Stimulated activated CD8-positive, alpha-beta memory T cell treated with anti-CD3 and anti-CD28 coated beads, Interleukin-2, amount 100 ng/mL, for 48 hours (primary cell): ENCODE measurements at regions not wholly inside any gene's neighbourhood (a gene's known extent, or its start where the extent isn't known, plus 50 kb on each side); places are given as distances from the start of the nearest gene placed in this dataset.

Source experiments
- DNase-seq, 2 donors: peaks; one replicate each; pipeline ENCODE4 v3.0.0-alpha.2; 2020; ENCODE audit warnings: low read depth in 2 of 2

GRCh38 chr7:33754933-33755928 lies 150.1 kb upstream of the BMPER start:
- no peak for DNase-seq

- no peak for DNase-seq
Measured at GRCh38 chr7:33757050-33757449, 148.3 kb upstream of the BMPER start.

GRCh38 chr7:33757563-33758165 lies 147.7 kb upstream of the BMPER start:
- DNase-seq: no peak

- no peak for DNase-seq
Measured at GRCh38 chr7:33760146-33760545, 145.2 kb upstream of the BMPER start.

- DNase-seq: no peak
Measured at GRCh38 chr7:33760834-33761233, 144.5 kb upstream of the BMPER start.

GRCh38 chr7:33761449-33762080 lies 143.8 kb upstream of the BMPER start:
- no peak for DNase-seq

GRCh38 chr7:33762151-33762910 lies 143.0 kb upstream of the BMPER start:
- no peak for DNase-seq

GRCh38 chr7:33762911-33763306 lies 142.4 kb upstream of the BMPER start:
- DNase-seq: no peak

GRCh38 chr7:33764752-33765451 lies 140.4 kb upstream of the BMPER start:
- DNase-seq: no peak

- DNase-seq: no peak
Measured at GRCh38 chr7:33766405-33766804, 138.9 kb upstream of the BMPER start.

GRCh38 chr7:33769930-33770329 lies 135.4 kb upstream of the BMPER start:
- DNase-seq: no peak

GRCh38 chr7:33770576-33770975 lies 134.8 kb upstream of the BMPER start:
- DNase-seq: no peak

- no peak for DNase-seq
Measured at GRCh38 chr7:33771422-33771821, 133.9 kb upstream of the BMPER start.

GRCh38 chr7:33773053-33773452 lies 132.3 kb upstream of the BMPER start:
- no peak for DNase-seq

- no peak for DNase-seq
Measured at GRCh38 chr7:33774762-33775523, 130.4 kb upstream of the BMPER start.

GRCh38 chr7:33775790-33776189 lies 129.5 kb upstream of the BMPER start:
- DNase-seq: no peak

GRCh38 chr7:33776788-33777187 lies 128.6 kb upstream of the BMPER start:
- DNase-seq: no peak

GRCh38 chr7:33778195-33778594 lies 127.1 kb upstream of the BMPER start:
- DNase-seq: no peak

GRCh38 chr7:33779216-33779615 lies 126.1 kb upstream of the BMPER start:
- DNase-seq: no peak

GRCh38 chr7:33781167-33781566 lies 124.2 kb upstream of the BMPER start:
- no peak for DNase-seq

GRCh38 chr7:33781796-33782195 lies 123.5 kb upstream of the BMPER start:
- no peak for DNase-seq
